ENCODE measurements at regions not wholly inside any gene's neighbourhood (a gene's known extent, or its start where the extent isn't known, plus 50 kb on each side); places are given as distances from the start of the nearest gene placed in this dataset.

- WGBS, 3 donors: 37 to 49% (median 47%) methylated on average over 1 of the region's 1 CpG
- Histone ChIP-seq H3K27me3 (no peaks in the 10 kb centered on the region), H3K36me3 (no peaks in the 10 kb centered on the region), H3K9me3 (no peaks in the 10 kb centered on the region), H3K4me1 (ENCODE audit: insufficient read depth) (no peaks in the 10 kb centered on the region), H3K27ac (no peak overlapping the region), H3K4me3 (no peak overlapping the region)
- no peak for DNase-seq
- TF ChIP-seq EP300 (IDR thresholded peaks at IDR 0.05) (no peak), POLR2A (IDR thresholded peaks at IDR 0.05) (no peak), CTCF (IDR thresholded peaks at IDR 0.05) (no peak)
- intact Hi-C loops (cut with DNase I): no loop called here
Observed at GRCh38 chr16:48838349-48838748, 228.4 kb upstream of the N4BP1 start.

GRCh38 chr16:48836636-48837035 lies 226.7 kb upstream of the N4BP1 start:
- WGBS, 3 donors: 38 to 53% (median 41%) methylated on average over 4 of the region's 4 CpGs
- intact Hi-C loops (cut with DNase I): no loop called here

GRCh38 chr16:48836067-48836466 lies 226.1 kb upstream of the N4BP1 start:
- intact Hi-C loops (cut with DNase I): no loop called here
- Histone ChIP-seq H3K4me3 (no peak overlapping the region), H3K36me3 (no peaks in the 10 kb centered on the region), H3K27me3 (no peaks in the 10 kb centered on the region), H3K27ac (no peak overlapping the region), H3K9me3 (no peaks in the 10 kb centered on the region), H3K4me1 (ENCODE audit: insufficient read depth) (no peaks in the 10 kb centered on the region)
- 87 to 96% (median 88%) methylated on average over 2 of the region's 2 CpGs for WGBS, 3 donors
- TF ChIP-seq POLR2A (IDR thresholded peaks at IDR 0.05) (no peak), EP300 (IDR thresholded peaks at IDR 0.05) (no peak), CTCF (IDR thresholded peaks at IDR 0.05) (no peak)
- DNase-seq: no peak

More at GRCh38 chr16:48836636-48837035, 226.7 kb upstream of the N4BP1 start:
- Histone ChIP-seq H3K36me3 (no peaks in the 10 kb centered on the region), H3K4me1 (ENCODE audit: insufficient read depth) (no peaks in the 10 kb centered on the region), H3K9me3 (no peaks in the 10 kb centered on the region), H3K27ac (no peak overlapping the region), H3K4me3 (no peak overlapping the region), H3K27me3 (no peaks in the 10 kb centered on the region)
- DNase-seq: no peak
- TF ChIP-seq EP300 (IDR thresholded peaks at IDR 0.05) (no peak), POLR2A (IDR thresholded peaks at IDR 0.05) (no peak), CTCF (IDR thresholded peaks at IDR 0.05) (no peak)

GRCh38 chr16:48834576-48834975 lies 224.6 kb upstream of the N4BP1 start:
- Histone ChIP-seq H3K27me3 (no peaks in the 10 kb centered on the region), H3K9me3 (no peaks in the 10 kb centered on the region), H3K4me3 (no peak overlapping the region), H3K4me1 (ENCODE audit: insufficient read depth) (no peaks in the 10 kb centered on the region), H3K36me3 (no peaks in the 10 kb centered on the region), H3K27ac (no peak overlapping the region)
- WGBS, 3 donors: 14 to 35% (median 34%) methylated on average over 1 of the region's 1 CpG
- no peak for DNase-seq
- intact Hi-C loops (cut with DNase I): no loop called here
- TF ChIP-seq CTCF (IDR thresholded peaks at IDR 0.05): no peak
- TF ChIP-seq EP300 (IDR thresholded peaks at IDR 0.05): no peak
- TF ChIP-seq POLR2A (IDR thresholded peaks at IDR 0.05): no peak

- intact Hi-C loops (cut with DNase I): no loop called here
- H3K36me3 ChIP-seq: no peaks in the 10 kb centered on the region
- DNase-seq: no peak
- H3K9me3 ChIP-seq: no peaks in the 10 kb centered on the region
- no peak overlapping the region for H3K27ac ChIP-seq
- 26 to 44% (median 34%) methylated on average over 2 of the region's 2 CpGs for WGBS, 3 donors
- H3K4me3 ChIP-seq: no peak overlapping the region
- H3K27me3 ChIP-seq: no peaks in the 10 kb centered on the region
- TF ChIP-seq EP300 (IDR thresholded peaks at IDR 0.05) (no peak), POLR2A (IDR thresholded peaks at IDR 0.05) (no peak), CTCF (IDR thresholded peaks at IDR 0.05) (no peak)
- H3K4me1 ChIP-seq (ENCODE audit: insufficient read depth): no peaks in the 10 kb centered on the region
Observed at GRCh38 chr16:48833461-48833860, 223.5 kb upstream of the N4BP1 start.

Measured in ovary (tissue), 7 donors.